ENCODE measurements at regions not wholly inside any gene's neighbourhood (a gene's known extent, or its start where the extent isn't known, plus 50 kb on each side); places are given as distances from the start of the nearest gene placed in this dataset.
A peak's percentile ranks its signal among the peaks of the same experiment; 100 is the strongest.

DNA sequence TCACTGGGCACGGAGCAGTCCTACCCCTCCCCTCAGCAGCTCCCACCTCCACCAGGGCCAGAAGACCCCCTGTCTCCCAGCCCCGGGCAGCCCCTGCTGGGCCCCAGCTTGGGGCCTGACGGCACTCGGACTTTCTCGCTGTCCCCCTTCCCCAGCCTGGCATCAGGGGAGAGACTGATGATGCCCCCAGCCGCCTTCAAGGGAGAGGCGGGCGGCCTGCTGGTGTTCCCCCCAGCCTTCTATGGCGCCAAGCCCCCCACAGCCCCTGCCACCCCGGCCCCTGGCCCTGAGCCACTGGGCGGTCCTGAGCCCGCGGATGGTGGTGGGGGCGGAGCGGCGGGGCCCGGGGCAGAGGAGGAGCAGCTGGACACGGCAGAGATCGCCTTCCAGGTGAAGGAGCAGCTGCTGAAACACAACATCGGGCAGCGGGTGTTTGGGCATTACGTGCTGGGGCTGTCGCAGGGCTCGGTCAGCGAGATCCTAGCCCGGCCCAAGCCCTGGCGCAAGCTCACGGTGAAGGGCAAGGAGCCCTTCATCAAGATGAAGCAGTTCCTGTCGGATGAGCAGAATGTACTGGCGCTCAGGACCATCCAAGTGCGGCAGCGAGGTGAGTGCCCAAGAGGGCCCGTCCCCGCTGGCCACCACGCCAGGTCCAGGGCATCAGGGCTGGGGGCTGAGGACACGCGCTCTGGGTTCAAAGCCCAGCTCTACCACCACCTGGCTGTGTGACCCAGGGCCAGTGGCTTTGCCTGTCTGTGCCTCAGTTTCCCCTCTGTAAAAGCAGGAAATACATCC is 58.6 kb downstream of the PHETA1 start:
- Mint-ChIP-seq H3K36me3 (ENCODE audit: low read depth) (peaks cover 5% of the 10 kb centered on the region), H3K4me1 (ENCODE audit: low read depth) (peaks cover 11% of the 10 kb centered on the region), H3K9me3 (peaks cover 6% of the 10 kb centered on the region), H3K27ac (no peak overlapping the region), H3K4me3 (no peak overlapping the region), H3K27me3 (ENCODE audit: low read depth) (peaks cover 10% of the 10 kb centered on the region)
- no peak for DNase-seq
- CTCF ChIA-PET, result no interaction called here
- intact Hi-C loops (cut with micrococcal nuclease), result loop anchor here (5.0 kb wide), 1 partner anchor 38 kb away; no protein-coding TSS in a partner anchor

DNA sequence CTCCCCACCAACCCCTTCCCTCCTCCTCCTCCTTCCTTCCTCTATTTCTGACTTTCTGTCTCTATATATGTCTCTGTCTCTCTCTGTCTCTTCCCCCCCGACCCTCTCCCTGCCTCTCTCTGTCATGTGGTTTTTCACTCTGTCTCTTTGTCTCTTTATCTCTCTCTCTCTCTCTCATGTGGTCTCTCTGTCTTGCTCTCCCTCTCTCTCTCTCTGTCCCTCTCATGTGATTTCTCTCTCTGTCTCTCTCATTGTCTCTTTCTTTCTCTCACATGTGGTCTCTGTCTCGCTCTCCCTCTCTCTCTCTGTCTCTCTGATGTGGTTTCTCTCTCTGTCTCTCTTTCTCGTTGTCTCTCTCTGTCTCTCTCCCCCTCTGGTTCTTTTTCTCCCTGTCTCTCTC is 59.3 kb downstream of the PHETA1 start:
- intact Hi-C loops (cut with micrococcal nuclease), result no loop called here
- Mint-ChIP-seq H3K36me3 (ENCODE audit: low read depth) (peaks cover 9% of the 10 kb centered on the region), H3K4me1 (ENCODE audit: low read depth) (peaks cover 11% of the 10 kb centered on the region), H3K27ac (no peak overlapping the region), H3K9me3 (peaks cover 13% of the 10 kb centered on the region), H3K4me3 (no peak overlapping the region), H3K27me3 (ENCODE audit: low read depth) (peaks cover 6% of the 10 kb centered on the region)
- CTCF ChIA-PET, result no interaction called here
- DNase-seq, result no peak

- CTCF ChIA-PET, result interaction anchor here (0.6 kb wide), 1 partner anchor 375 kb away, joined by 3 read pairs; no protein-coding TSS in a partner anchor
- H3K36me3 Mint-ChIP-seq (ENCODE audit: low read depth), result peaks cover 11% of the 10 kb centered on the region
- peaks cover 2% of the 10 kb centered on the region for H3K27me3 Mint-ChIP-seq (ENCODE audit: low read depth)
Measured at GRCh38 chr12:111308473-111308872, 60.4 kb downstream of the PHETA1 start.

DNA sequence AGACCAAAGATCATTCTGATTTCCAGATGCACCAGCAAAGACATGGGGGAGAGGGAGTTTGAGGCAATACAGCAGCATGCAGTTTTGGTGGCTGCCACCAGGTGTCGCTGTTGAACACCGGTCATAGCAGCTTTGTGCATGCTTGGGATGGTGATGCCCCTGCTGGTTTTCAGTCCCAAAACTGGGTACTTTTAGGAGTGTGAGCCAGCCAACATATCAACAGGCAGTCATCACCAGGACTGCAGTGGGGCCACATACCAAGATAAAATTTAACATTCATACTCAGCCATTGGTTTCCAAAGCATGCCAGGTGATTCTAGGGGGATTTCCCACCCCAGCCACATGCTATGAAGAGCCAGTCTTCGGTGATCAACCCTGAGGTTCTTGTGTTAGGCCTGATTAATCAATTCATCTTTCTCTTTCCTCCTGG is 64.2 kb downstream of the PHETA1 start:
- peaks cover 4% of the 10 kb centered on the region for H3K4me1 Mint-ChIP-seq (ENCODE audit: low read depth)
- peak; percentile 64 for DNase-seq
- H3K36me3 Mint-ChIP-seq (ENCODE audit: low read depth), result peaks cover 11% of the 10 kb centered on the region
- CTCF ChIA-PET, result interaction anchor here (2.4 kb wide), 1 partner anchor 380 kb away, joined by 10 read pairs; no protein-coding TSS in a partner anchor
- no peaks in the 10 kb centered on the region for H3K27me3 Mint-ChIP-seq (ENCODE audit: low read depth)
- peaks cover 20% of the 10 kb centered on the region for H3K9me3 Mint-ChIP-seq
- H3K27ac Mint-ChIP-seq, result no peak overlapping the region
- intact Hi-C loops (cut with micrococcal nuclease), result no loop called here
- no peak overlapping the region for H3K4me3 Mint-ChIP-seq

More at GRCh38 chr12:111308473-111308872, 60.4 kb downstream of the PHETA1 start:
- no peak for DNase-seq
- Mint-ChIP-seq H3K4me1 (ENCODE audit: low read depth) (peaks cover 7% of the 10 kb centered on the region), H3K27ac (no peak overlapping the region), H3K9me3 (peaks cover 20% of the 10 kb centered on the region), H3K4me3 (no peak overlapping the region)
- intact Hi-C loops (cut with micrococcal nuclease), result no loop called here

- H3K36me3 Mint-ChIP-seq (ENCODE audit: low read depth), result peaks cover 11% of the 10 kb centered on the region
- CTCF ChIA-PET, result interaction anchor here (0.6 to 2.4 kb wide), 5 partner anchors 10 to 1123 kb away, joined by 3 to 10 read pairs (median 3); no protein-coding TSS in a partner anchor
- intact Hi-C loops (cut with micrococcal nuclease), result no loop called here
- peaks cover 20% of the 10 kb centered on the region for H3K9me3 Mint-ChIP-seq
- H3K4me3 Mint-ChIP-seq, result no peak overlapping the region
- no peak overlapping the region for H3K27ac Mint-ChIP-seq
- DNase-seq, result no peak
- H3K27me3 Mint-ChIP-seq (ENCODE audit: low read depth), result no peaks in the 10 kb centered on the region
- no peaks in the 10 kb centered on the region for H3K4me1 Mint-ChIP-seq (ENCODE audit: low read depth)
Measured at GRCh38 chr12:111303531-111303930, 65.4 kb downstream of the PHETA1 start.

DNA sequence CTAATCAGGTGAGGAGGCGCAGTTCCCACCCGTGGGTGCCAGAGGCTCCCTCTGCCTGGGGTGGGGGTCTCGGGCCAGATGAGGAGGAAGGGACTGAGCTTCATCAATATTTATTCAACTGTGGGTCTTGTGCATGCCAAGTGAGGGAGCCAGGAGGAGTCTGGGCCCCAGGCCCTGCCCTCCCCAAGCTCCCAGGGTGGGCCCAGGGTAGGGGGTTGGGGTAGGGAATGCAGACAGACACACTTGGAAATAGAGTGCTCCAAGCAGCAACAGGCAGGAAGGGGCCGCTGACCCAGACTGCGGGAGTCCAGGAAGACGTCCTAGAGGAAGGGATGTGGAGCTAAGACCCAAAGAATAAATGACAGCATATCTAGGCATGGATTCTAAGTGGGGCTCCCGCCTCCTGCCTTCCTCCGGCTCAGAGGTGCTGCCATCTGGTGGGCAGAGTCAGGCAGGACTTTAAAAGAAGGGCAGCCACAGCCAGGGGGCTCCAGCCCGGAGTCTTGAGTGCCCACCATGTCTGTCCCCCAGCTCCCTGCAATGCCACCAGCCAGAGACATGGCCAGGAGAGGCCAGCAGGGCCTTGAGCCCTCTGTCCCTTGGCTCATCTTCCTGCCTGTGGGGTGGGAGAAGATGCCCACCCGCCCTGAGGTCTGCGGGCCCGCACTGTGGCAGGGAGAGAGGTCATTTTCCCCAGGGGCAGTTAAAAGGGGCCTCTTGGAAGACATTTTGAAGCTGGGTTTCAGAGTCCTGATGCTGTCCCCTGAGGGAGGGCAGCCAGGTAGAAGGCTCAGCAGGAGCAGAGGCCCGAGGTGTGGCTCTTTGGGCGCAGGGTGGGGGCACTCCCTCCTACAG is 70.1 kb downstream of the PHETA1 start:
- H3K4me1 Mint-ChIP-seq (ENCODE audit: low read depth), result no peaks in the 10 kb centered on the region
- no peaks in the 10 kb centered on the region for H3K27me3 Mint-ChIP-seq (ENCODE audit: low read depth)
- no peak overlapping the region for H3K4me3 Mint-ChIP-seq
- DNase-seq, result peak; percentile 62
- no peaks in the 10 kb centered on the region for H3K36me3 Mint-ChIP-seq (ENCODE audit: low read depth)
- intact Hi-C loops (cut with micrococcal nuclease), result loop anchor here (1.0 to 5.0 kb wide), 2 partner anchors 275 to 407 kb away; no protein-coding TSS in a partner anchor
- peaks cover 2% of the 10 kb centered on the region for H3K9me3 Mint-ChIP-seq
- CTCF ChIA-PET, result interaction anchor here (0.6 to 3.5 kb wide), 13 partner anchors 14 to 411 kb away, joined by 3 to 19 read pairs (median 4); no protein-coding TSS in a partner anchor
- H3K27ac Mint-ChIP-seq, result no peak overlapping the region

- Mint-ChIP-seq H3K27ac (no peak overlapping the region), H3K36me3 (ENCODE audit: low read depth) (no peaks in the 10 kb centered on the region), H3K9me3 (no peaks in the 10 kb centered on the region), H3K4me3 (no peak overlapping the region), H3K4me1 (ENCODE audit: low read depth) (no peaks in the 10 kb centered on the region), H3K27me3 (ENCODE audit: low read depth) (no peaks in the 10 kb centered on the region)
- no peak for DNase-seq
- CTCF ChIA-PET, result interaction anchor here (0.6 to 3.5 kb wide), 9 partner anchors 13 to 410 kb away, joined by 3 to 19 read pairs (median 4); no protein-coding TSS in a partner anchor
- intact Hi-C loops (cut with micrococcal nuclease), result loop anchor here (5.0 kb wide), 1 partner anchor 406 kb away; no protein-coding TSS in a partner anchor
Measured at GRCh38 chr12:111297703-111298426, 71.0 kb downstream of the PHETA1 start.

DNA sequence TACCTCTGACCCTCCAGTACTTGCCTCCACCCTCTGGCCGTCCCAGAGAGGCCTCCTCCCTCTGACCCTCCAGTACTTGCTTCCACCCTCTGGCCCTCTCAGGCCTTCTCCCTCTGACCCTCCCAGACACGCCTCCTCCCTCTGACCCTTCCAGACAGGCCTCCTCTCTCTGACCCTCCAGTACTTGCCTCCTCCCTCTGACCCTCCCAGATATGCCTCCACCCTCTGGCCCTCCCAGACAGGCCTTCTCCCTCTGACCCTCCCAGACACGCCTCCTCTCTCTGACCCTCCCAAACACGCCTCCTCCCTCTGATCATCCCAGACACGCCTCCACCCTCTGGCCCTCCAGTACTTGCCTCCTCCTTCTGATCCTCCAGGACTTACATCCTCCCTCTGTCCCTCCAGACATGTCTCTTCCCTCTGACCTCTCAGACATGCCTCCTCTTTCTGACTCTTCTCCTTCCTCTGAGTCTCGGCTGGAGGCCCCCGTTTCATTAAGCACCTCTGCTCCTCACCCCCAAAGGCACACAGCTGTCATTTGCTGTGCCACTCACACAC is 71.9 kb downstream of the PHETA1 start:
- no peaks in the 10 kb centered on the region for H3K27me3 Mint-ChIP-seq (ENCODE audit: low read depth)
- H3K9me3 Mint-ChIP-seq, result no peaks in the 10 kb centered on the region
- H3K4me1 Mint-ChIP-seq (ENCODE audit: low read depth), result no peaks in the 10 kb centered on the region
- H3K4me3 Mint-ChIP-seq, result no peak overlapping the region
- H3K36me3 Mint-ChIP-seq (ENCODE audit: low read depth), result no peaks in the 10 kb centered on the region
- DNase-seq, result no peak
- no peak overlapping the region for H3K27ac Mint-ChIP-seq
- intact Hi-C loops (cut with micrococcal nuclease), result loop anchor here (5.0 kb wide), 1 partner anchor 405 kb away; no protein-coding TSS in a partner anchor
- CTCF ChIA-PET, result interaction anchor here (0.5 kb wide), 1 partner anchor 148 kb away, joined by 3 read pairs; no protein-coding TSS in a partner anchor

GRCh38 chr12:111295176-111295575 is 73.7 kb downstream of the PHETA1 start:
- no peak for DNase-seq
- intact Hi-C loops (cut with micrococcal nuclease), result loop anchor here (5.0 kb wide), 1 partner anchor 403 kb away; no protein-coding TSS in a partner anchor
- Mint-ChIP-seq H3K27ac (no peak overlapping the region), H3K4me1 (ENCODE audit: low read depth) (no peaks in the 10 kb centered on the region), H3K36me3 (ENCODE audit: low read depth) (no peaks in the 10 kb centered on the region), H3K9me3 (no peaks in the 10 kb centered on the region), H3K27me3 (ENCODE audit: low read depth) (no peaks in the 10 kb centered on the region), H3K4me3 (no peak overlapping the region)
- CTCF ChIA-PET, result no interaction called here

- no peak overlapping the region for H3K4me3 Mint-ChIP-seq
- DNase-seq, result no peak
- no peaks in the 10 kb centered on the region for H3K36me3 Mint-ChIP-seq (ENCODE audit: low read depth)
- H3K4me1 Mint-ChIP-seq (ENCODE audit: low read depth), result no peaks in the 10 kb centered on the region
- CTCF ChIA-PET, result no interaction called here
- no peak overlapping the region for H3K27ac Mint-ChIP-seq
- no peaks in the 10 kb centered on the region for H3K27me3 Mint-ChIP-seq (ENCODE audit: low read depth)
- no peaks in the 10 kb centered on the region for H3K9me3 Mint-ChIP-seq
- intact Hi-C loops (cut with micrococcal nuclease), result no loop called here
Measured at GRCh38 chr12:111293266-111294009, 75.5 kb downstream of the PHETA1 start.

- no peaks in the 10 kb centered on the region for H3K27me3 Mint-ChIP-seq (ENCODE audit: low read depth)
- H3K36me3 Mint-ChIP-seq (ENCODE audit: low read depth), result no peaks in the 10 kb centered on the region
- CTCF ChIA-PET, result no interaction called here
- H3K9me3 Mint-ChIP-seq, result no peaks in the 10 kb centered on the region
- DNase-seq, result no peak
- intact Hi-C loops (cut with micrococcal nuclease), result no loop called here
- no peaks in the 10 kb centered on the region for H3K4me1 Mint-ChIP-seq (ENCODE audit: low read depth)
- no peak overlapping the region for H3K4me3 Mint-ChIP-seq
- no peak overlapping the region for H3K27ac Mint-ChIP-seq
Measured at GRCh38 chr12:111291357-111291756, 77.5 kb downstream of the PHETA1 start.

Measured in activated naive CD4-positive, alpha-beta T cell treated with anti-CD3 and anti-CD28 coated beads for 36 hours (primary cell).